GM12891 (cell line): ENCODE measurements at regions not wholly inside any gene's neighbourhood (a gene's known extent, or its start where the extent isn't known, plus 50 kb on each side); places are given as distances from the start of the nearest gene placed in this dataset.

Source experiments
- DNase-seq: peaks from one replicate; pipeline ENCODE4 v3.0.0; 2011; ENCODE audit warnings: low spot score; ENCODE audit not compliant: insufficient read length
- FAIRE-seq: peaks from 2 replicates; lab custom pipeline; 2011; peaks lifted over from hg19 to GRCh38; lab: Jason Lieb, UNC
- PAX5 ChIP-seq: IDR thresholded peaks from 2 replicates; pipeline ENCODE4 v1.6.1; 2011; ENCODE audit warnings: low read length, moderate library complexity, mild to moderate bottlenecking; ENCODE audit not compliant: insufficient read depth, severe bottlenecking
- POLR2A ChIP-seq: IDR thresholded peaks from 2 replicates; pipeline ENCODE4 v1.6.1; 2011; ENCODE audit warnings: low read depth, low read length, control low read depth
- POLR2AphosphoS5 ChIP-seq: IDR thresholded peaks from 2 replicates; pipeline ENCODE4 v1.6.1; 2011; ENCODE audit warnings: low read depth, low read length, control low read depth
- POU2F2 ChIP-seq: IDR thresholded peaks from 2 replicates; pipeline ENCODE4 v1.6.1; 2011; ENCODE audit warnings: low read depth, mild to moderate bottlenecking, control low read depth, low read length, moderate library complexity
- SPI1 ChIP-seq: IDR thresholded peaks from 2 replicates; pipeline ENCODE4 v1.6.1; 2011; ENCODE audit warnings: low read depth, low read length, control low read depth
- TAF1 ChIP-seq: IDR thresholded peaks from 2 replicates; pipeline ENCODE4 v1.6.1; 2011; ENCODE audit warnings: low read depth, low read length, control low read depth

DNA sequence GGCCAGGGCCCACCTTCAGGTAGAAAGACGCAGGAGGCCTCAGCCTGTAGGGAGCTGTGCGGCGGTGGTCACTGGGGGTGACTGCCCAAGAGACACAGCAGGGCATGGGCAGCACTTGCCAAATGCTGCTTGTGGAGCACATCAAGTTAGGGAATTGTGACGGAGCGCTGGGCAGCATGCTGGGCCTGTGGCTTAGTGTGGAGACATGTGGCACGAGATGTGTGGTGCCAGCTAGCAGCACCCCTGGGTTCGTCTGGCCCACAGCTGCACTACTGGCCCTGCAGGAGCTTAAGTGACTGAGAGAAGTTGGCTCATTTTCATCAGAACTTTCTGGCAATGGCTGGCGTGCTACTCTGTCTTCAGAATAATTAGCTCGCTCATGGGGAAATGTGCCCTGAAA, 213.1 kb upstream of the SYNDIG1 start:
- FAIRE-seq, result no peak
- TF ChIP-seq SPI1 (no peak), POU2F2 (no peak), PAX5 (no peak), POLR2A (no peak), POLR2AphosphoS5 (no peak), TAF1 (no peak)
- no peak for DNase-seq

DNA sequence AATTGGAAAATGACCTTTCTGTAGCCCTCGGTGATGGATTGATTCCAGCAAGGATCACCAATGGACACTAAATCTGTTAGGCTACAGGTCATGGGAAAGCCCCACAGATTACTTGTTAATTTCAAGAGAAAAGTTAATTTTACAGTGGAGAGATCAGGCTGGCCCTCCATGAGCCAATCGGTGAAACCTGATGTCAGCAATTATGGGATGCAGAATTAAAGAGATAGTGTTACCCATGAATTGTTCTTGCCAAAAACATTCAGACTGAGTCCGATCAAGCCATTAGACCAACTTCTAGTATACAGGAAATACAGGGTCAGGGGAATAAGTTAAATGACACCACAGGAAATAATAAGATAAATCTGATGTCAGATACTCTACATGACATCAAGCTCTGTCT, 214.9 kb upstream of the SYNDIG1 start:
- TF ChIP-seq PAX5, result no peak
- FAIRE-seq (no peak), DNase-seq (no peak)

DNA sequence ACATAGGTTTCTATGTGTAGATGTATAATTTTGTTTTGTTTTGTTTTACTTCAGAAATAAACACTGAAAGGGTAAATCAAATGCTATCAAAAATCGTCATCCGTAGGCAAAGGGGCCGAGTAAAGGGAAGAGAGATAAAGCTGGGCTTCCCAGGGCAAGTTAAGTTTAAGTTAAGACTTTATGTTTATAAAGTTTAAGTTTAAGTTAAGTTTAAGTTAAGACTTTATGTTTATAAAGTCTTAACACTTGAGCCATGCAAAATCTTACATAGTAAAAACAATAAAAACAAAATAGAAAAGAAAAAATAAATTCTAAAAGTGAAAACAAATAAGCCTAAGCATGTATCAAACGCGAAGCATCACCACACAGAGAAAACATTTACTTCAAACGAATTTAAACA, 216.1 kb upstream of the SYNDIG1 start:
- TF ChIP-seq TAF1 (no peak), POLR2A (no peak), PAX5 (no peak), POU2F2 (no peak), SPI1 (no peak), POLR2AphosphoS5 (no peak)
- FAIRE-seq (no peak), DNase-seq (no peak)

DNA sequence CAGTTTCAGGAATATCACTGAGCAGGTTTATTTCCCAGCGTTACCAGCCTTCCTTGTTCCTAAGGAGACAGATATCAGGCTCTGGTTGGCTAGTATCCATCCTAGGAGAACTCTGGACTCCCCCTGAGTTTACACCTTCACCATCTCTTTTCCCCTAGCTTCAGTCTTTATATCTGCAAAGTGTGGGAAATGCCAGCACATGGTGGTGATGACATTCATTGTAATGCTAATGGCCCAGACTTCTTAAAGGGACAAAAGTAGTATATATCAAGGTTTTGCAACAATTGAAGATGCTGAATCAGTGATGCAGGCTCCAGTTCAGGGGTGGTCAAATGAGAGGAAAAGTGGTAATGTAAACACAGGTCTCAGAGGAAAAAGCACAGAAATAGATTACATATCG, 224.3 kb upstream of the SYNDIG1 start:
- DNase-seq (no peak), FAIRE-seq (no peak)
- TF ChIP-seq POLR2AphosphoS5 (no peak), TAF1 (no peak)

DNA sequence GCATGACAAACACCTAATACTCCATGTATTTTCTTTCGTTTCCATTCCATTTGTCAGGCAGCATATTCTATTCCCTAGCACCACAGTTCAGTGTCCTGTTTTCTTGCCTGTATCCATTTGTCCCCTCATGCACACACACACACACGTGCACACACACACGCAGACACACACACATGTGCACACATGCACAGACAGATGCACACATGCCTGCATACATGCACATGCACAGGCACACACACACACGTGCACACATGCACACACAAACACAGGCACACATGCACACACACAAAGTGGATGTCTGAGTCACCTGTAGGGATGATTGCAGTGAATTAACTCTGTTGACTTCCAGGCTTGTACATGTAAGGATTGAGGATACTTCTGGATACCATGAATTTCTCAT, 226.7 kb upstream of the SYNDIG1 start:
- TF ChIP-seq POU2F2, result no peak
- TF ChIP-seq POLR2AphosphoS5, result no peak
- TF ChIP-seq SPI1, result no peak
- TF ChIP-seq PAX5, result no peak
- no peak for TF ChIP-seq POLR2A
- TF ChIP-seq TAF1, result no peak
- FAIRE-seq, result no peak
- DNase-seq, result no peak

DNA sequence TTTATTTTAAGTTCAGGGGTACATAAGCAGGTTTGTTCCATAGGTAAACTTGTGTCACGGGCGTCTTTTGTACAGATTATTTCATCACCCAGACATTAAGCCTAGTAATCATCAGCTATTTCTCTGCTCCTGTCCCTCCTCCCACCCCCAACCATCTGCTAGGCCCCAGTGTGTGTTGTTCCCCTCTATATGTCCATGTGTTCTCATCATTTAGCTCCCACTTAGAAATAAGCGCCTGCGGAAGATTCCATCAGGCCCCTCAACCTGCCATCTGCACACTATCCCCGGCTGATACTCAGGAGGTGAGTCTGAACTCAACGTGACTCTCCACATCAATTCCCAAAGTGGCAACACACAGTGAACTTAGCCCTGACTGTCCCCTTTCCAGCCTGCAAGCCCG, 228.0 kb upstream of the SYNDIG1 start:
- TF ChIP-seq TAF1, result no peak
- TF ChIP-seq POLR2A, result no peak
- no peak for TF ChIP-seq PAX5
- TF ChIP-seq POU2F2, result no peak
- TF ChIP-seq POLR2AphosphoS5, result no peak
- no peak for TF ChIP-seq SPI1
- FAIRE-seq (no peak), DNase-seq (no peak)

DNA sequence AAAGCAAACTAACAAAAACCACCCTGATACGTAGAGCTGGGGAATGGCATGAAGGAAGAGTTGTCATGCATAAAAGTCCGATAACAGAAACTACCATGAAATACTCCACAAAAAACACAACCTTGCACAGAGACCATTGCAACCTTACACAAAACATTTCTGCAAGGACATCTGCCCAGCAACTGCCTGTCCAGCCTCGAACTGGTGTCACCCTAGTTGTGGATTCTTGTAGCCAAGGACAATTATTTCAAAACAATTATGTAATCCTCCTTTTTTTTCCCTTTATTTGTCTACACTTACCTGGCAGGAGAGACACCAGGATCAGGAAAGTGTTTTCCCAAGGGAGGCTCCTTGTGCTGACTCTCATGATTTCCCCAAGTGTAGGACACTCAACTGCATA, 232.5 kb upstream of the SYNDIG1 start:
- TF ChIP-seq POLR2AphosphoS5 (no peak), SPI1 (no peak), TAF1 (no peak), POLR2A (no peak), POU2F2 (no peak), PAX5 (no peak)
- FAIRE-seq, result no peak
- no peak for DNase-seq

DNA sequence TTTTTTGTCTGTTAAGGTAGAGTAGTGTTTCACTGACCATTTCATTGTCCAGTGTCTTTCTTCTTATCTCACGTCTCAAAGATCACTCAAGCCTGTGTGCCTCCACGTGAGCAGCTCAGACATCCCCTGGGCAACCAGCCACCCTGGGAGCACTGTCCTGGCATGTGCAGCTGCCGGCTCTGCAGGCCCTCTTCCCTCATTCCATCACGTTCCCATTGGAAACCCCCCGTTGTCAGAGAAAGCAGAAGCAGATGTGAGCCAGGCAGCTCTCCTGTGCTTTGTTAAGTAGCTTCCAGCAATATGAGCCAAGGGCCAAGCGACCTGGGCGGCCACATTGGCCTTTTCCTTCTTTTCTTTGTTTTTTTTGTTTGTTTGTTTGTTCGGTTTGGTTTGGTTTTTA, 233.2 kb upstream of the SYNDIG1 start:
- DNase-seq, result no peak
- no peak for FAIRE-seq
- TF ChIP-seq POLR2AphosphoS5 (no peak), PAX5 (no peak), TAF1 (no peak), SPI1 (no peak), POLR2A (no peak), POU2F2 (no peak)

DNA sequence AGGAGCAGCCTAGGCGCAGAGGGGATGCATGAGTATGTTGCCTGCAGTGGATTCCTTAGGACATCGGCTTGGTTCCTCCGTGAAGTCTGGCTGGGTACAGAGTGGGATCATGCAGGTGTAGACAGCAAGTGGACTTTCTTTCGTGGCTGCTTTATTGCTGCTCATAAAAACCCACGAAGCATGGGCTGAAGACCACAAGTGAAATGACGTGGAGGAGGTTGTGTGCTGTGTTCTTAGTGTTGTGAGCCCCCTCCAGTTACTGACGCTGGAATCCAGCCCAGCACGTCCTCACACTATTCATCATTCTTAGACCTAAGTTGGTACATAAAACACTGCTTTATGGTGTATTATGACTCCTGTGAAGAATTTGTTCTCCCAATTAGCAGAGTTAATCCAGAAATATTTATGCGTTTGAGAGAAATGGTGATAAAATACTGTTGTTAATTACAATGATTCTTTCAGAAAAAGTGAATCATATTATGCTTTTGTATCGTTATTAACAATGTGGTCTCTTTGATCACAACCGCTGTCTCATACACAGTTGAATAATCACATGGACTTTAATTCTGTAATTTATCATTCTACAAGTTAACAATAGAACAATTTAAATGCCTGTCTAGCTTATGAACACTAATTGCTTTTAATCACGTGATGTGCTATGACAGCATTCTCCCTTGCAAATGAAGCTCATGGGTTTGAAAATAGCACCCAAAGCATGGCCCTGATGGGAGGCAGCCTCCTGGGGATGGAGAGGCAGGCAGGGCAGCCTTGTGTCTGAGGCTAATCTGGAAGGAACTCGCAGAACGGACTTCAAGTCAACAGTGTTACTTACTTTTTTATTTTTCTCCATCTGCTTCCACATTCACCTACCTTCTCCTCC, 233.9 kb upstream of the SYNDIG1 start:
- FAIRE-seq, result no peak
- no peak for DNase-seq
- TF ChIP-seq POLR2AphosphoS5, result no peak
- no peak for TF ChIP-seq SPI1

DNA sequence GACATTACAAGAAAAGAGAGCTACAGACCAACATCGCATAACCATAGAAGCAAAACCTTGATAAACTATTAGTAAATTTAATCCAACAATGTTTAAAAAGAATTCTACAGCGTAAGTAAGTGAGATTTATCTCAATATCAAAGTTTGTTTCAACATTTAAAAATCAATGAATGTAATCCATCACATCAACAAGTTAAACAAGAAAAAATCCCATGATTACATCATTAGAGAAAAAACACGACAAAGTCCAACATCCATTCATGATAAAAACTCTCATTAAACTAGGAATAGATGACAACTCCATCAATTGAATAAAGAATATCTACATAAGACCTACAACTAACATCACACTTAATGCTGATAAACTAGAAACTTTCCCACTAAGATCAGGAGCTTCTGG, 239.0 kb upstream of the GGTLC1 start:
- FAIRE-seq, result no peak
- no peak for TF ChIP-seq SPI1
- no peak for TF ChIP-seq POLR2A
- no peak for TF ChIP-seq PAX5
- no peak for TF ChIP-seq POU2F2
- TF ChIP-seq POLR2AphosphoS5, result no peak
- TF ChIP-seq TAF1, result no peak
- no peak for DNase-seq
